HEK293T (cell line): ENCODE measurements at regions not wholly inside any gene's neighbourhood (a gene's known extent, or its start where the extent isn't known, plus 50 kb on each side); places are given as distances from the start of the nearest gene placed in this dataset.

Experiments
- CTCF ChIA-PET: fragments of 350-600 bp; formaldehyde crosslinking; extraction: SDS; loops from one replicate; lab custom pipeline; 2021; ENCODE audit warnings: antibody characterized with exemption, inconsistent platforms; lab: Yijun Ruan, JAX
- POLR2A ChIA-PET: fragments of 350-600 bp; formaldehyde crosslinking; extraction: SDS; loops from one replicate; lab custom pipeline; 2020; ENCODE audit warnings: antibody characterized with exemption, inconsistent platforms; lab: Yijun Ruan, JAX
- DNase-seq: peaks from one replicate; pipeline ENCODE4 v3.0.0; 2012; ENCODE audit warnings: mixed read lengths; ENCODE audit errors: extremely low spot score
- ARNT ChIP-seq: fragments of 450-650 bp; IDR thresholded peaks from 2 replicates; pipeline ENCODE4 v1.6.1; 2017; ENCODE audit warnings: mild to moderate bottlenecking
- BHLHE40 ChIP-seq: fragments of 450-650 bp; IDR thresholded peaks from 2 replicates; pipeline ENCODE4 v1.6.1; 2016; ENCODE audit warnings: mild to moderate bottlenecking, moderate library complexity, borderline replicate concordance
- CTBP1 ChIP-seq: fragments of 450-650 bp; IDR thresholded peaks from 2 replicates; pipeline ENCODE4 v1.6.1; 2016; ENCODE audit warnings: borderline replicate concordance
- ELF4 ChIP-seq: fragments of 450-650 bp; IDR thresholded peaks from 2 replicates; pipeline ENCODE4 v1.6.1; 2017; ENCODE audit warnings: antibody characterized with exemption
- FOXA1 ChIP-seq: fragments of 450-650 bp; IDR thresholded peaks from 2 replicates; pipeline ENCODE4 v1.6.1; 2016; ENCODE audit warnings: mild to moderate bottlenecking
- FOXK2 ChIP-seq: fragments of 450-650 bp; IDR thresholded peaks from 2 replicates; pipeline ENCODE4 v1.6.1; 2016; ENCODE audit warnings: mild to moderate bottlenecking
- FOXM1 ChIP-seq: fragments of 450-650 bp; IDR thresholded peaks from 2 replicates; pipeline ENCODE4 v1.6.1; 2017; ENCODE audit warnings: mild to moderate bottlenecking, borderline replicate concordance
- HDGF ChIP-seq: fragments of 450-650 bp; IDR thresholded peaks from 2 replicates; pipeline ENCODE4 v1.6.1; 2017; ENCODE audit warnings: antibody characterized with exemption, borderline replicate concordance
- L3MBTL2 ChIP-seq: fragments of 450-650 bp; conservative IDR thresholded peaks from 2 replicates; pipeline ENCODE4 v1.6.1; 2016; ENCODE audit warnings: mild to moderate bottlenecking
- LEF1 ChIP-seq: fragments of 450-650 bp; IDR thresholded peaks from 2 replicates; pipeline ENCODE4 v1.6.1; 2017; ENCODE audit warnings: mild to moderate bottlenecking, borderline replicate concordance
- NFRKB ChIP-seq: fragments of 450-650 bp; IDR thresholded peaks from 2 replicates; pipeline ENCODE4 v1.6.1; 2016; ENCODE audit warnings: mild to moderate bottlenecking, moderate library complexity
- SP1 ChIP-seq: fragments of 450-650 bp; IDR thresholded peaks from 2 replicates; pipeline ENCODE4 v1.6.1; 2017
- SUZ12 ChIP-seq: fragments of 450-650 bp; IDR thresholded peaks from 2 replicates; pipeline ENCODE4 v1.6.1; 2016; ENCODE audit warnings: mild to moderate bottlenecking
- TARDBP ChIP-seq: fragments of 450-650 bp; IDR thresholded peaks from 2 replicates; pipeline ENCODE4 v1.6.1; 2016
- ZNF384 ChIP-seq: fragments of 450-650 bp; IDR thresholded peaks from 2 replicates; pipeline ENCODE4 v1.6.1; 2016
- TF ChIP-seq, protein P1 (sequence below): fragments of 450-650 bp; IDR thresholded peaks from 2 replicates; pipeline ENCODE4 v1.6.1; 2016

DNA sequence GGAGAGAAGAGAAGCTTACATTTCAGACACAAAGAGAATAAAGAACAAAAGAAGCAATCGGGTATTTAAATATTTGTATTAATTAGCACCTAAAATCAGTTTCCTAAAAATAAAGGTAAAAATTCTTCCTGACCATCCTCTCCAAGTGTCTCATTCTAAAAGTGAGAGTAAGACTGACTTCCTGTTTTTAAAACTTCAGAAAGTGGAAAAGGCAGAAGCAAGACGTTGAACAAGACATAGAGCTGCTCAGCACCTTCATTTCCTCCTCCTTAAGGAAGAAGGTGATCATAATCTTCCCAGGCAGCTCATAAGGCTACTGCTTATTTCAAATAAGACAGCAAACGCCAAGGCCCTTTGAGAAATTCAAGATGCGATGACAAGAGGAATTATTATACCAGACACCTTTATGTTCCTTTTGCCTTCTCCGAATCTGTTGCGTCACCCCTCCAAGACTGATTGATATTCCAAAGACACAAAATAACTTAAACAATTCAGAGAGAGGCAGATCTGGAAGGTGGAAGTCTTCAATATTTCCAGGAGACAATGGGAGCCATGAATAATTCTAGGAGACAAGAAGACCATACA, 238.8 kb upstream of the TLE3 start:
- CTCF ChIA-PET = no interaction called here
- TF ChIP-seq ARNT (no peak), ZNF384 (no peak), CTBP1 (no peak), FOXM1 (no peak), FOXK2 (no peak), L3MBTL2 (no peak), NFRKB (no peak), FOXA1 (no peak)
- TF ChIP-seq, protein P1, sequence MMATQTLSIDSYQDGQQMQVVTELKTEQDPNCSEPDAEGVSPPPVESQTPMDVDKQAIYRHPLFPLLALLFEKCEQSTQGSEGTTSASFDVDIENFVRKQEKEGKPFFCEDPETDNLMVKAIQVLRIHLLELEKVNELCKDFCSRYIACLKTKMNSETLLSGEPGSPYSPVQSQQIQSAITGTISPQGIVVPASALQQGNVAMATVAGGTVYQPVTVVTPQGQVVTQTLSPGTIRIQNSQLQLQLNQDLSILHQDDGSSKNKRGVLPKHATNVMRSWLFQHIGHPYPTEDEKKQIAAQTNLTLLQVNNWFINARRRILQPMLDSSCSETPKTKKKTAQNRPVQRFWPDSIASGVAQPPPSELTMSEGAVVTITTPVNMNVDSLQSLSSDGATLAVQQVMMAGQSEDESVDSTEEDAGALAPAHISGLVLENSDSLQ = no peak
- DNase-seq = no peak
- POLR2A ChIA-PET = no interaction called here

DNA sequence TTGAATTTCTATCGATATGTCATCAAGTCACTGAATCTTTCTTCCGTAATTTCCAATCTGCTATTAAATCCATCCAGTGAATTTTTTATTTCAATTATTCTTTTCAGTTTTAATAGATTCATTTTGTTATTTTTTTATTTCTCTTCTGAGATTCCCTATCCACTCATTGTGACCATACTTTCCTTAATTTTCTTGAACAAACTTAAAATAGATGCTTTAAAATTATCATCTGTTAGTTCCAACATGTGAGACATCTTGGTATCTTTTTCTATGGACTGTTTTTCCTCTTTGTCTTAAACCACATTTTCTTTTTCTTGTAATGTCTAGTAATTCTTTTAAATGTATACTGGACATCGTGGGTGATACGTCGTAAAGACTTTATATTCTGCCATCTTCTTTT, 236.6 kb upstream of the TLE3 start:
- DNase-seq = no peak
- no peak for TF ChIP-seq BHLHE40
- no peak for TF ChIP-seq L3MBTL2
- TF ChIP-seq FOXA1 = no peak
- no peak for TF ChIP-seq FOXK2
- POLR2A ChIA-PET = no interaction called here
- CTCF ChIA-PET = no interaction called here

DNA sequence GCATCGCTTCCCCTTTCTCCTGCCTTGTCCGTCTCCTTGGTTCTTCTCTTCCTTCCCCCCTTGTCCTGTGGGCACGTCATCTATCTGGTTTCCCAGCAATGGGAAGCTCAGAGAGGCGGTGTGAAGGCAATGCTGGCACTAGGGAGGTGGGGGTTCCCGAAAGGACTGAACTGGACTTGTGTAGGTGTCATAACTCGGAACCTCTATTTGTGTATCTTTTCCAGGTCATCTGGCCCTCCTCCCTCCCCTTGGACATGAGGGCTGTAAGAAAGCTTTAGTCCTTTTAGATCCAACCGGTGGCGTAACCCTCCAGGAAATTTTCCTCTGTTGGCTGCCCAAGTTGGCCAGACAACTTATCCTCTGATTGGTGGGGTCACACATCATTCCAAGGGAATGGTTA, 231.5 kb upstream of the TLE3 start:
- no peak for TF ChIP-seq ARNT
- no peak for TF ChIP-seq SP1
- TF ChIP-seq BHLHE40 = no peak
- TF ChIP-seq ELF4 = no peak
- TF ChIP-seq, protein P1 = no peak
- TF ChIP-seq FOXA1 = no peak
- TF ChIP-seq LEF1 = no peak
- no peak for TF ChIP-seq SUZ12
- no peak for TF ChIP-seq L3MBTL2
- TF ChIP-seq NFRKB = no peak
- no peak for TF ChIP-seq TARDBP
- TF ChIP-seq FOXM1 = no peak
- no peak for TF ChIP-seq HDGF
- TF ChIP-seq FOXK2 = no peak
- no peak for TF ChIP-seq ZNF384
- TF ChIP-seq CTBP1 = no peak
- DNase-seq = no peak
- ChIA-PET POLR2A (no interaction called here), CTCF (no interaction called here)

DNA sequence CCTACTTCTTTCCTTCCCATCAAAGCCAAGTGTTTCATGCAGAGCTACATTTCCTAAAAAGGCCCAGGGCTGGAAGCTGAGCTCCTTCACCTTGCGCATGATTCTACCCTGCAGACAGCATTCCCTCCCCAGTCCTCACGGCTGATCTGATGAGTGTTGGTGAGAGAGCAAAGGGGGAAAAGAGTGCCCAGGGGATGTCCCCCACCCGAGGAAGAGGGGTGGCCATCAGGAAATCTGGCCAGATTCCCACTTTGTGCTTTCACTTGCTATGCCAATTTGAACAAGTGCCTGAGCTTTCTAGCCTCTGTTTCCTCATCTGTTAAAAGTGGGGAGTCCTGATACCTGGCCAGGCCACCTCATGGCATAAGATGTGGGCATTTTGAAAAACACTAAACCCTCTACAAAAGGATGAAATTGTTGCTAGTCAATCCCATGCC, 231.0 kb upstream of the TLE3 start:
- POLR2A ChIA-PET = no interaction called here
- TF ChIP-seq TARDBP (no peak), HDGF (no peak), FOXA1 (no peak), FOXM1 (no peak), L3MBTL2 (no peak), FOXK2 (no peak), NFRKB (no peak), LEF1 (no peak)
- TF ChIP-seq, protein P1 = no peak
- DNase-seq = no peak
- CTCF ChIA-PET = interaction anchor here (0.5 kb wide), 1 partner anchor 228 kb away, joined by 3 read pairs; no protein-coding TSS in a partner anchor

DNA sequence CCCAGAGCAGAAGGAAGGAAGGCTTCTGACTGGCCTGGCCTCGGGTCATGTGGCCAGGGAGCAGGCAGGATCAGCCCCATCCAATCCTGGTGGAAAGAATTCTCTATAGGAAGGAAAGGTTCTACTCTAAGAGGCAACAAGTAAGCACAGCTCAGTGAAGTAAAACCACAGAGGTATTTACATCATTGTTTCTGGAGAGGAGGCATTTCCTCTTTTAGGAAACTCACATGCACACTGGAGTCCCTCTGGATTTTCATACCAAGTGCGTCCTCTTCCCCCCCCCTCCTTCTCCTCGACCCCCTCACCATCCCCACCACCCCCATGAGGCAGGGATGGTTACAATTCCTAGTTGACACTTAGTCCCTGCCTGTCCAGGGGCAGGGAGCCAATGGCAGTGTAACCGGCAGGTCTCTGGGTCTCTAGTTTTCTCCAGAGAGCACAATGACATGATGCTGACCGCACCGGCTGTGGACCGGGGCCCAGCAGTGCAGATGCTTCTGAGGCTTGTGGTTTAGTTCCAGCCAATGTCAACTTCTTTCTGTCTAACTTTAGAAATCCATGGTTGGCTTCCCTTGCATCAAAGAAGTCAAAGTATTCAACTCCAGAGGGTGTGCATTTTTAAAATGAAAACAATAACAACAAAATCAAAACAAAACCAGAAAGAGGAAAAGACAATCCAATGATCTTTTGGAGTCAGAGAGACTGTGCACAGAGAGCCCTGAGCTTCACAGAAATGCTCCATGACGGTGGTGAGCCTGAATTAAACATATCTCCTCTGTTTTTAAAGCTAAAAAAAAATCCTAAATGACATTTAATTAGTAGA, 230.3 kb upstream of the TLE3 start:
- ChIA-PET POLR2A (no interaction called here), CTCF (interaction anchor here (0.5 kb wide), 1 partner anchor 227 kb away, joined by 3 read pairs; no protein-coding TSS in a partner anchor)
- DNase-seq = no peak
- TF ChIP-seq BHLHE40 = no peak
- no peak for TF ChIP-seq SP1
- TF ChIP-seq TARDBP = no peak
- no peak for TF ChIP-seq ARNT
- no peak for TF ChIP-seq NFRKB
- no peak for TF ChIP-seq FOXA1
- TF ChIP-seq CTBP1 = no peak
- no peak for TF ChIP-seq L3MBTL2

DNA sequence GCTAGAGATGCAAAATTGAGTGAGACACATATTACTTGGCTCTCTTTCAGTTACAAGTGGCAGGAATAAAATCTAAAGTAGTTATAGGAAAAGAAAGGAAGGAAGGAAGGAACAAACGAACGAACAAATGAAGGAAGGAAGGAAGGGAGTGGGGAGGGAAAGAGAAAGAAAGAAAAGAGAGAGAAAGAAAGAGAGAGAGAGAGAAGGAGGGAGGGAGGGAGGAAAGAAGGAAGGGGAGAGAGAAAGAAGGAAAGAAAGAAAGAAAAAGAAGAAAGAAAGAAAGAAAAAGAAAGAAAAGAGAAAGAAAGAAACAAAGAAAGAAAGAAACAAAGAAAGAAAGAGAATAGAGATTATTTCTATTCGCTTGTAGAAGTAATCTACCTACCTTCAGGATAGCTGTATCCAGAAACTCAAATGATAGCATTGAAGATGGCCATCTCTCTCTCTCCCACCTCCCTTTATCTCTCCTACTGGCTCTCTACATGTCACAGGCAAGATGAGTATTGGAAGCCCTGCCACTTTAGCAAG, 229.7 kb upstream of the TLE3 start:
- ChIA-PET POLR2A (no interaction called here), CTCF (no interaction called here)
- no peak for TF ChIP-seq FOXM1
- no peak for TF ChIP-seq ELF4
- no peak for TF ChIP-seq CTBP1
- no peak; the same call in 1 of the 2 replicates for TF ChIP-seq TARDBP
- no peak for TF ChIP-seq SP1
- no peak for TF ChIP-seq NFRKB
- TF ChIP-seq SUZ12 = no peak
- no peak for TF ChIP-seq ZNF384
- TF ChIP-seq LEF1 = no peak
- TF ChIP-seq L3MBTL2 = no peak
- TF ChIP-seq FOXK2 = no peak
- TF ChIP-seq, protein P1 = no peak
- no peak for DNase-seq
